ENCODE measurements at regions not wholly inside any gene's neighbourhood (a gene's known extent, or its start where the extent isn't known, plus 50 kb on each side); places are given as distances from the start of the nearest gene placed in this dataset.

- no peak for DNase-seq (ENCODE audit: low read depth)
These were observed 222.5 kb upstream of the GSE1 start for GRCh38 chr16:85390511-85391174.

- no peak for DNase-seq (ENCODE audit: low read depth)
These were observed 221.9 kb upstream of the GSE1 start for GRCh38 chr16:85391175-85391707.

GRCh38 chr16:85391769-85392583 is 221.1 kb upstream of the GSE1 start:
- no peak for DNase-seq (ENCODE audit: low read depth)

- no peak for DNase-seq (ENCODE audit: low read depth)
These were observed 220.1 kb upstream of the GSE1 start for GRCh38 chr16:85392756-85393673.

GRCh38 chr16:85393674-85394451 is 219.3 kb upstream of the GSE1 start:
- DNase-seq (ENCODE audit: low read depth) = no peak

- DNase-seq (ENCODE audit: low read depth) = no peak
These were observed 218.5 kb upstream of the GSE1 start for GRCh38 chr16:85394456-85395206.

- DNase-seq (ENCODE audit: low read depth) = no peak
These were observed 217.8 kb upstream of the GSE1 start for GRCh38 chr16:85395207-85395912.

- no peak for DNase-seq (ENCODE audit: low read depth)
These were observed 216.9 kb upstream of the GSE1 start for GRCh38 chr16:85395913-85396878.

- no peak for DNase-seq (ENCODE audit: low read depth)
These were observed 215.9 kb upstream of the GSE1 start for GRCh38 chr16:85396879-85397871.

GRCh38 chr16:85398050-85398451 is 215.1 kb upstream of the GSE1 start:
- no peak for DNase-seq (ENCODE audit: low read depth)

GRCh38 chr16:85398688-85399582 is 214.2 kb upstream of the GSE1 start:
- DNase-seq (ENCODE audit: low read depth) = no peak

GRCh38 chr16:85399583-85400284 is 213.4 kb upstream of the GSE1 start:
- no peak for DNase-seq (ENCODE audit: low read depth)

GRCh38 chr16:85400305-85401205 is 212.6 kb upstream of the GSE1 start:
- DNase-seq (ENCODE audit: low read depth) = no peak

GRCh38 chr16:85401370-85401916 is 211.7 kb upstream of the GSE1 start:
- no peak for DNase-seq (ENCODE audit: low read depth)
